ENCODE measurements at regions not wholly inside any gene's neighbourhood (a gene's known extent, or its start where the extent isn't known, plus 50 kb on each side); places are given as distances from the start of the nearest gene placed in this dataset.
A peak's percentile ranks its signal among the peaks of the same experiment; 100 is the strongest.

GRCh38 chr1:13900583-13900982, 200.6 kb downstream of the PRDM2 start:
- no peak for DNase-seq (ENCODE audit: low spot score)
- in situ Hi-C loops (cut with MboI; ENCODE audit: low pct_unique_long_range_greater_than_20kb, low sequenced_read_pairs, unreplicated experiment): no loop called here
- no peak for TF ChIP-seq CTCF (IDR thresholded peaks at IDR 0.05; ENCODE audit: extremely low read depth, insufficient read depth, missing control alignments)

DNA sequence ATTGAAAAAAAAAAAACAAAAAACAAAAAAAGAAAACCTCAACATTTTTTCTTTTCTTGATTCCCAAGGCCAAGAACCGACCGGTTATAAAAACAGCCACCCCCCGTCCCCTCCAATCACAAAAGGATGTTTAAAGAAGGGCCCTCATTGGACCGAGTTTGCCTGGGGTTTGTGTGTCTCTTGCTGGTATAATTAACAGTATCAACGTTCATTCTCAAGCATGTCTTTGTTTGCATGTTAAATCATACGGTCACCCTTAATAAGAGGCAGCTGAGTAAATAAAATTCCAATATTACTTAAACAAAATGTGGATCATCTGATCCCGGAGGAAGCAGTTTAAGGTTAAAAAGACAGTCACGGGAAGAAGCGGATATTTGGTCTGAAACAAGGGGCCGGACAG, 201.1 kb downstream of the PRDM2 start:
- in situ Hi-C loops (cut with MboI; ENCODE audit: low pct_unique_long_range_greater_than_20kb, low sequenced_read_pairs, unreplicated experiment): no loop called here
- DNase-seq (ENCODE audit: low spot score): no peak
- TF ChIP-seq CTCF (IDR thresholded peaks at IDR 0.05; ENCODE audit: extremely low read depth, insufficient read depth, missing control alignments): no peak

DNA sequence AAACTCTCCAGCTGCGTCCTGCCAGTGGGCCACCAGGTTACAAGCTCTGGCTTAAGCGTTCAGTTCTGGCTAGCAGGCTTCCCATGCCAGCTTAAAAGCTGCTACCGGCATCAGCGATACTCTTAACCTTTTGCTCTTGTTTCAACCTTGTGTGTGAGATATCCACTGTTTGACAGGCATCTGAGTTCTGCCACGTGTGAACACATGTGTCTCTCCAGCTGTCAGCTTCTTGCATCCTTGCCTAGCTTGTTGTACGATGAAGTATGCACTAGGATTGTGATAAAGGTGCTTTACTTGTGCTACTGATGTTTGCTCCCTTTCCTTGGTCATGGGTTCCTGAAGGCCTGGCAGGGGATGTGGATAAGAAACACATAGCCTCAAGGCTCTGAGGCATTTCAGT, 201.6 kb downstream of the PRDM2 start:
- no peak for DNase-seq (ENCODE audit: low spot score)
- in situ Hi-C loops (cut with MboI; ENCODE audit: low pct_unique_long_range_greater_than_20kb, low sequenced_read_pairs, unreplicated experiment): no loop called here
- TF ChIP-seq CTCF (IDR thresholded peaks at IDR 0.05; ENCODE audit: extremely low read depth, insufficient read depth, missing control alignments): no peak

GRCh38 chr1:13908128-13908527, 208.1 kb downstream of the PRDM2 start:
- no peak for TF ChIP-seq CTCF (IDR thresholded peaks at IDR 0.05; ENCODE audit: extremely low read depth, insufficient read depth, missing control alignments)
- DNase-seq (ENCODE audit: low spot score): peak; percentile 46
- in situ Hi-C loops (cut with MboI; ENCODE audit: low pct_unique_long_range_greater_than_20kb, low sequenced_read_pairs, unreplicated experiment): no loop called here

- in situ Hi-C loops (cut with MboI; ENCODE audit: low pct_unique_long_range_greater_than_20kb, low sequenced_read_pairs, unreplicated experiment): no loop called here
- no peak for TF ChIP-seq CTCF (IDR thresholded peaks at IDR 0.05; ENCODE audit: extremely low read depth, insufficient read depth, missing control alignments)
- DNase-seq (ENCODE audit: low spot score): no peak
Observed at GRCh38 chr1:13911697-13912619, 212.0 kb downstream of the PRDM2 start.

DNA sequence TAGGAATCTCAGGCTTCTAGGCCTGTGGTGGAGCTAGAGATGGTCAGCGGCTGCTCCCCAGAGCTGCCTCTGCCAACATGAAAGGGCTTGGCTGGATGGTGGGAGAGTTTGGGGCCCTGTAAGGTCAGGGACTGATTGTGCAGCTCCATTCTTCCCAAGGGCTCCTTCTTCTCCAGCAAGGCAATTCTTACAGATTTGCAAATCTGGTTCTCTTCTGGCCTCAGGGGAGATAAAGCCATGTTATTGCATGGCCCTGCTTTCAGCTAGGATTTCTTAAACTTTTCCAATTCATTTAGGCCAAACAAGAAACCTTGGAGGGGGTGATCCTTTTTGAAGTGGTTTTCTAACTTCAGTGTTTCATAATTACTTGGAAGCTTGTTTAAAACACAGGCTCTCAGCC, 213.4 kb downstream of the PRDM2 start:
- no peak for TF ChIP-seq CTCF (IDR thresholded peaks at IDR 0.05; ENCODE audit: extremely low read depth, insufficient read depth, missing control alignments)
- DNase-seq (ENCODE audit: low spot score): no peak
- in situ Hi-C loops (cut with MboI; ENCODE audit: low pct_unique_long_range_greater_than_20kb, low sequenced_read_pairs, unreplicated experiment): no loop called here

Measured in GM13977 (cell line).